B cell (primary cell): ENCODE measurements at regions not wholly inside any gene's neighbourhood (a gene's known extent, or its start where the extent isn't known, plus 50 kb on each side); places are given as distances from the start of the nearest gene placed in this dataset.

Experiments
- ATAC-seq: fragments of 200-7000 bp; cut with Tn5 transposase; one replicate; pipeline ENCODE4 v1.10.0; 2021; ENCODE audit warnings: low read depth, mild to moderate bottlenecking, moderate number of reproducible peaks, moderate library complexity
- CTCF ChIA-PET: fragments of 350-600 bp; sonication (Branson Sonifier 250); formaldehyde crosslinking; loops from one replicate; lab custom pipeline; 2021; ENCODE audit warnings: antibody characterized with exemption, inconsistent platforms; lab: Charles Lee
- POLR2A ChIA-PET: fragments of 350-600 bp; sonication (Branson Sonifier 250); formaldehyde crosslinking; loops from one replicate; lab custom pipeline; 2021; ENCODE audit warnings: antibody characterized with exemption; lab: Charles Lee
- DNase-seq: peaks from one replicate; pipeline ENCODE4 v3.0.0; 2013
- H2AFZ ChIP-seq: 2 replicates; pipeline ENCODE4 v1.6.1; 2012; ENCODE audit warnings: mild to moderate bottlenecking, low read depth, low read length; ENCODE audit not compliant: insufficient read depth, poor library complexity, severe bottlenecking
- H3K27ac ChIP-seq, 2 donors: 1 replicate in 1 of 2; 2 replicates in 1 of 2; pipeline ENCODE4 v1.5.1; 2012 to 2013; ENCODE audit warnings: low read length in 2 of 2, mild to moderate bottlenecking in 2 of 2, moderate library complexity in 1 of 2
- H3K27me3 ChIP-seq, 4 experiments: fragments of 200-600 bp in 1 of 4; sonication (generic) in 1 of 4; replicated peaks in 1 of 4; 1 replicate in 2 of 4; 2 replicates in 2 of 4; pipeline versions ENCODE4 v1.6.1 to v1.7.0; 2013 to 2016; ENCODE audit warnings: low read length in 3 of 4, mild to moderate bottlenecking in 2 of 4, mixed read lengths in 1 of 4, moderate library complexity in 1 of 4; ENCODE audit not compliant: insufficient read depth in 4 of 4, control insufficient read depth in 3 of 4; ENCODE audit errors: control extremely low read depth in 1 of 4
- H3K36me3 ChIP-seq, 2 experiments: replicated peaks in 1 of 2; 1 replicate in 1 of 2; 2 replicates in 1 of 2; pipeline versions ENCODE4 v1.6.1 to v1.7.1; 2013; ENCODE audit warnings: low read length in 1 of 2; ENCODE audit not compliant: insufficient read depth in 2 of 2, control insufficient read depth in 1 of 2; ENCODE audit errors: control extremely low read depth in 1 of 2, extremely low read depth in 1 of 2
- H3K4me1 ChIP-seq, 2 donors: fragments of 200-600 bp in 1 of 2; sonication (generic) in 1 of 2; 1 replicate in 1 of 2; 2 replicates in 1 of 2; pipeline versions ENCODE4 v1.5.1 to v1.6.1; 2013 to 2017; ENCODE audit warnings: low read length in 2 of 2; ENCODE audit not compliant: control insufficient read depth in 2 of 2, insufficient read depth in 2 of 2
- H3K4me2 ChIP-seq: replicated peaks from 2 replicates; pipeline ENCODE3; 2012; ENCODE audit warnings: mild to moderate bottlenecking, low read depth, low read length; ENCODE audit not compliant: poor library complexity, severe bottlenecking
- H3K4me3 ChIP-seq, 5 experiments: fragments of 200-600 bp in 1 of 5; sonication (generic) in 1 of 5; 1 replicate in 3 of 5; 2 replicates in 2 of 5; pipeline versions ENCODE4 v1.5.1 to v1.7.0; 2011 to 2016; ENCODE audit warnings: low read length in 4 of 5, mild to moderate bottlenecking in 4 of 5, low read depth in 2 of 5, control low read depth in 1 of 5, moderate library complexity in 1 of 5; ENCODE audit not compliant: insufficient read depth in 1 of 5; ENCODE audit errors: control extremely low read depth in 1 of 5, extremely low read depth in 1 of 5
- H3K79me2 ChIP-seq: fragments of 200-600 bp; sonication (generic); one replicate; pipeline ENCODE4 v1.6.0; 2016; ENCODE audit warnings: low read length; ENCODE audit not compliant: control insufficient read depth, insufficient read depth
- H3K9ac ChIP-seq: fragments of 200-600 bp; sonication (generic); 2 replicates; pipeline ENCODE4 v1.6.1; 2017; ENCODE audit warnings: mild to moderate bottlenecking, low read length, moderate library complexity
- H3K9me3 ChIP-seq, 3 donors: one replicate each; pipeline versions ENCODE4 v1.6.1 to v1.7.1; 2013; ENCODE audit warnings: low read length in 2 of 3; ENCODE audit not compliant: control insufficient read depth in 2 of 3, insufficient read depth in 1 of 3; ENCODE audit errors: control extremely low read depth in 1 of 3
- H4K20me1 ChIP-seq: 2 replicates; pipeline ENCODE4 v1.6.0; 2012; ENCODE audit warnings: mild to moderate bottlenecking, low read length; ENCODE audit not compliant: insufficient read depth, control insufficient read depth, poor library complexity, severe bottlenecking
- H3K27ac Mint-ChIP-seq: one replicate; pipeline ENCODE4 v1.8.0; 2021; ENCODE audit warnings: mixed read lengths
- H3K27me3 Mint-ChIP-seq: one replicate; pipeline ENCODE4 v1.8.0; 2021; ENCODE audit warnings: mixed read lengths
- H3K4me1 Mint-ChIP-seq: one replicate; pipeline ENCODE4 v1.8.0; 2021; ENCODE audit warnings: mixed read lengths
- H3K4me3 Mint-ChIP-seq: one replicate; pipeline ENCODE4 v1.8.0; 2021; ENCODE audit warnings: mixed read lengths
- H3K9me3 Mint-ChIP-seq: one replicate; pipeline ENCODE4 v1.8.0; 2022; ENCODE audit warnings: mixed read lengths; ENCODE audit not compliant: insufficient read depth
- EZH2 ChIP-seq: IDR thresholded peaks from 2 replicates; pipeline ENCODE4 v1.6.1; 2012; ENCODE audit warnings: borderline replicate concordance, low read depth, mild to moderate bottlenecking, moderate library complexity, low read length; ENCODE audit not compliant: insufficient read depth, poor library complexity, severe bottlenecking
- whole genome bisulfite sequencing: methylation state at CpG from one replicate; pipeline ENCODE4 v1.1.5; 2013; ENCODE audit warnings: missing lambda C conversion rate; ENCODE audit not compliant: insufficient coverage; 5-methylcytosine and 5-hydroxymethylcytosine counted together
- intact Hi-C: fragments of 100-400 bp; cut with micrococcal nuclease; formaldehyde crosslinking; loops from one replicate; pipeline ENCODE4 v1.10.0; 2022
- TF ChIP-seq, protein P1 (sequence below): fragments of 200-600 bp; IDR thresholded peaks from one replicate; pipeline ENCODE4 v1.8.0; 2022; ENCODE audit warnings: antibody characterized with exemption, mild to moderate bottlenecking

DNA sequence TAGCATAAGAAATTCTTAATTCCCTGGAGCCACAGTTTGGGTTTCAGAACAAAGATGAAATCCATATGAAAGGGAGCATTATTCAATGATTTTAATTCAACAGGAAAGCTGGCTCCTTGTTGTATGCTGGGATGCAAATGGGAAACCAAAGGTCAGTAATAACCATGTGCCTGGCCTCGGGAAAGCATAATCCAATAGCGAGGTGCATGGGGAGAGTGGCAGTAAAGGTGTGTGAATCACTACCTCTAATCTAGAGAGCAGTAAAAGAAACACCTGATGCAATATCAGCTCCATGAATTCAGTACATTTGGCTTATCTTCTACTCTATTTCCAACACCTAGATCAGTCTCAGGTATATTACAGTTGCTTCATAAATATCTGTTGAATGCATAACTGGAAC lies 220.1 kb downstream of the FBXO15 start:
- ChIA-PET POLR2A (no interaction called here), CTCF (no interaction called here)
- Mint-ChIP-seq H3K4me1 (no peaks in the 10 kb centered on the region), H3K4me3 (no peak overlapping the region), H3K27me3 (peaks cover 9% of the 10 kb centered on the region), H3K27ac (no peak overlapping the region), H3K9me3 (peaks cover 5% of the 10 kb centered on the region)
- no peaks in the 10 kb centered on the region for H4K20me1 ChIP-seq
- intact Hi-C loops, result no loop called here
- no peak overlapping the region for H2AFZ ChIP-seq
- WGBS, result no CpG with 5 or more reads among the region's 2 CpGs
- DNase-seq, result no peak
- H3K4me1 ChIP-seq, result no peaks in the 10 kb centered on the region
- H3K4me3 ChIP-seq, result no peak overlapping the region
- H3K9me3 ChIP-seq, result no peaks in the 10 kb centered on the region
- TF ChIP-seq, protein P1, sequence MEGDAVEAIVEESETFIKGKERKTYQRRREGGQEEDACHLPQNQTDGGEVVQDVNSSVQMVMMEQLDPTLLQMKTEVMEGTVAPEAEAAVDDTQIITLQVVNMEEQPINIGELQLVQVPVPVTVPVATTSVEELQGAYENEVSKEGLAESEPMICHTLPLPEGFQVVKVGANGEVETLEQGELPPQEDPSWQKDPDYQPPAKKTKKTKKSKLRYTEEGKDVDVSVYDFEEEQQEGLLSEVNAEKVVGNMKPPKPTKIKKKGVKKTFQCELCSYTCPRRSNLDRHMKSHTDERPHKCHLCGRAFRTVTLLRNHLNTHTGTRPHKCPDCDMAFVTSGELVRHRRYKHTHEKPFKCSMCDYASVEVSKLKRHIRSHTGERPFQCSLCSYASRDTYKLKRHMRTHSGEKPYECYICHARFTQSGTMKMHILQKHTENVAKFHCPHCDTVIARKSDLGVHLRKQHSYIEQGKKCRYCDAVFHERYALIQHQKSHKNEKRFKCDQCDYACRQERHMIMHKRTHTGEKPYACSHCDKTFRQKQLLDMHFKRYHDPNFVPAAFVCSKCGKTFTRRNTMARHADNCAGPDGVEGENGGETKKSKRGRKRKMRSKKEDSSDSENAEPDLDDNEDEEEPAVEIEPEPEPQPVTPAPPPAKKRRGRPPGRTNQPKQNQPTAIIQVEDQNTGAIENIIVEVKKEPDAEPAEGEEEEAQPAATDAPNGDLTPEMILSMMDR, result no peak
- no peak for TF ChIP-seq EZH2
- no peak overlapping the region for H3K4me2 ChIP-seq
- no peaks in the 10 kb centered on the region for H3K79me2 ChIP-seq
- H3K27me3 ChIP-seq, result no peaks in the 10 kb centered on the region
- no peak overlapping the region for H3K27ac ChIP-seq
- no peak overlapping the region for H3K9ac ChIP-seq
- no peaks in the 10 kb centered on the region for H3K36me3 ChIP-seq
- no peak for ATAC-seq

DNA sequence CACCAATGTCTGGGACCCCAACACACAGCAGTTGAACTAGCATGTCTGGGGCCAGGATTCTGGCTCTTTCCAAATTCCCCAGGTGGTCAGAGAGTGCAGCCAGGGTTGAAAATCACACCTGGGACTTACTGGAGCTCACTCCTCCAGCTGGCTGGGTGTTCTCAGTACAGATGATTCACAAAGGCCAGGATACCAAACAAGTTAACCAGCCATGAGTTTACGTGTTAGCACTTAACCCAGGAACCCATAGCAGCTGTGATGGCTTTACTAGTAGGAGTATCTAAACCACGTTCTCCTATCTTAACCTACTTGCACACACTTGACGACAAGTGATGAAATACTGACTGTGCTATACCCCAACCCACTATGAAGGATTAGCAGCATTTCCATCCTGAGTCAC lies 222.8 kb downstream of the FBXO15 start:
- WGBS, result 100% methylated on average over 3 of the region's 3 CpGs
- H3K9me3 Mint-ChIP-seq, result no peaks in the 10 kb centered on the region

More for the DNA sequence above, 222.8 kb downstream of the FBXO15 start:
- H3K9ac ChIP-seq, result no peak overlapping the region
- no peaks in the 10 kb centered on the region for H3K4me1 Mint-ChIP-seq
- no peak overlapping the region for H3K4me3 Mint-ChIP-seq
- no peak overlapping the region for H2AFZ ChIP-seq
- ATAC-seq (no peak), DNase-seq (no peak)
- H3K4me1 ChIP-seq, result no peaks in the 10 kb centered on the region
- ChIA-PET POLR2A (no interaction called here), CTCF (no interaction called here)
- H3K27ac Mint-ChIP-seq, result no peak overlapping the region
- H4K20me1 ChIP-seq, result no peaks in the 10 kb centered on the region
- H3K36me3 ChIP-seq, result no peaks in the 10 kb centered on the region
- no peaks in the 10 kb centered on the region for H3K79me2 ChIP-seq
- no peaks in the 10 kb centered on the region for H3K9me3 ChIP-seq
- no peaks in the 10 kb centered on the region for H3K27me3 ChIP-seq
- no peak overlapping the region for H3K4me3 ChIP-seq
- H3K4me2 ChIP-seq, result no peak overlapping the region
- H3K27ac ChIP-seq, result no peak overlapping the region
- TF ChIP-seq, protein P1, result no peak
- TF ChIP-seq EZH2, result no peak
- intact Hi-C loops, result no loop called here
- peaks cover 17% of the 10 kb centered on the region for H3K27me3 Mint-ChIP-seq
